ENCODE measurements at regions not wholly inside any gene's neighbourhood (a gene's known extent, or its start where the extent isn't known, plus 50 kb on each side); places are given as distances from the start of the nearest gene placed in this dataset.

- 82 to 87% (median 84%) methylated on average over 1 to 7 of the region's 7 CpGs for WGBS, 4 donors
- Histone ChIP-seq H3K27ac (no peak overlapping the region), H3K9me3 (replicated peaks in 1 of 3) (no peaks in the 10 kb centered on the region), H3K4me1 (replicated peaks in 1 of 2) (no peaks in the 10 kb centered on the region), H3K4me3 (no peak overlapping the region), H3K27me3 (no peaks in the 10 kb centered on the region), H3K36me3 (replicated peaks in 1 of 2) (no peaks in the 10 kb centered on the region)
- DNase-seq = peak in 1 of 7 donors; percentile 18
- intact Hi-C loops (cut with DNase I) = no loop called here
- TF ChIP-seq, protein P1, sequence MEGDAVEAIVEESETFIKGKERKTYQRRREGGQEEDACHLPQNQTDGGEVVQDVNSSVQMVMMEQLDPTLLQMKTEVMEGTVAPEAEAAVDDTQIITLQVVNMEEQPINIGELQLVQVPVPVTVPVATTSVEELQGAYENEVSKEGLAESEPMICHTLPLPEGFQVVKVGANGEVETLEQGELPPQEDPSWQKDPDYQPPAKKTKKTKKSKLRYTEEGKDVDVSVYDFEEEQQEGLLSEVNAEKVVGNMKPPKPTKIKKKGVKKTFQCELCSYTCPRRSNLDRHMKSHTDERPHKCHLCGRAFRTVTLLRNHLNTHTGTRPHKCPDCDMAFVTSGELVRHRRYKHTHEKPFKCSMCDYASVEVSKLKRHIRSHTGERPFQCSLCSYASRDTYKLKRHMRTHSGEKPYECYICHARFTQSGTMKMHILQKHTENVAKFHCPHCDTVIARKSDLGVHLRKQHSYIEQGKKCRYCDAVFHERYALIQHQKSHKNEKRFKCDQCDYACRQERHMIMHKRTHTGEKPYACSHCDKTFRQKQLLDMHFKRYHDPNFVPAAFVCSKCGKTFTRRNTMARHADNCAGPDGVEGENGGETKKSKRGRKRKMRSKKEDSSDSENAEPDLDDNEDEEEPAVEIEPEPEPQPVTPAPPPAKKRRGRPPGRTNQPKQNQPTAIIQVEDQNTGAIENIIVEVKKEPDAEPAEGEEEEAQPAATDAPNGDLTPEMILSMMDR (IDR thresholded peaks at IDR 0.05) = no peak
- TF ChIP-seq POLR2A (IDR thresholded peaks at IDR 0.05) = no peak
These were observed 78.9 kb upstream of the SLC22A11 start for GRCh38 chr11:64476881-64477280.

- intact Hi-C loops (cut with DNase I) = no loop called here
These were observed 78.1 kb upstream of the SLC22A11 start for GRCh38 chr11:64477675-64478074.

GRCh38 chr11:64482588-64482987, 73.2 kb upstream of the SLC22A11 start:
- Histone ChIP-seq H3K27me3 (peaks cover 8% of the 10 kb centered on the region), H3K36me3 (replicated peaks in 1 of 2) (no peaks in the 10 kb centered on the region), H3K27ac (no peak overlapping the region), H3K4me1 (replicated peaks in 1 of 2) (no peaks in the 10 kb centered on the region), H3K4me3 (no peak overlapping the region), H3K9me3 (replicated peaks in 1 of 3) (no peaks in the 10 kb centered on the region)
- intact Hi-C loops (cut with DNase I) = loop anchor here in 1 of 2 donors (10.0 kb wide), 1 partner anchor 172 kb away; no protein-coding TSS in a partner anchor
- no peak for DNase-seq
- TF ChIP-seq, protein P1 (IDR thresholded peaks at IDR 0.05) = no peak
- TF ChIP-seq POLR2A (IDR thresholded peaks at IDR 0.05) = no peak
- WGBS, 4 donors = 53 to 61% (median 55%) methylated on average over 4 of the region's 4 CpGs

More at GRCh38 chr11:64477675-64478074, 78.1 kb upstream of the SLC22A11 start:
- Histone ChIP-seq H3K27me3 (no peaks in the 10 kb centered on the region), H3K9me3 (replicated peaks in 1 of 3) (no peaks in the 10 kb centered on the region), H3K4me3 (no peak overlapping the region), H3K36me3 (replicated peaks in 1 of 2) (no peaks in the 10 kb centered on the region), H3K4me1 (replicated peaks in 1 of 2) (no peaks in the 10 kb centered on the region), H3K27ac (no peak overlapping the region)
- peak in 1 of 7 donors; percentile 20 for DNase-seq
- 75 to 79% (median 78%) methylated on average over 9 to 11 of the region's 11 CpGs for WGBS, 4 donors
- TF ChIP-seq, protein P1 (IDR thresholded peaks at IDR 0.05) = no peak
- no peak for TF ChIP-seq POLR2A (IDR thresholded peaks at IDR 0.05)

DNA sequence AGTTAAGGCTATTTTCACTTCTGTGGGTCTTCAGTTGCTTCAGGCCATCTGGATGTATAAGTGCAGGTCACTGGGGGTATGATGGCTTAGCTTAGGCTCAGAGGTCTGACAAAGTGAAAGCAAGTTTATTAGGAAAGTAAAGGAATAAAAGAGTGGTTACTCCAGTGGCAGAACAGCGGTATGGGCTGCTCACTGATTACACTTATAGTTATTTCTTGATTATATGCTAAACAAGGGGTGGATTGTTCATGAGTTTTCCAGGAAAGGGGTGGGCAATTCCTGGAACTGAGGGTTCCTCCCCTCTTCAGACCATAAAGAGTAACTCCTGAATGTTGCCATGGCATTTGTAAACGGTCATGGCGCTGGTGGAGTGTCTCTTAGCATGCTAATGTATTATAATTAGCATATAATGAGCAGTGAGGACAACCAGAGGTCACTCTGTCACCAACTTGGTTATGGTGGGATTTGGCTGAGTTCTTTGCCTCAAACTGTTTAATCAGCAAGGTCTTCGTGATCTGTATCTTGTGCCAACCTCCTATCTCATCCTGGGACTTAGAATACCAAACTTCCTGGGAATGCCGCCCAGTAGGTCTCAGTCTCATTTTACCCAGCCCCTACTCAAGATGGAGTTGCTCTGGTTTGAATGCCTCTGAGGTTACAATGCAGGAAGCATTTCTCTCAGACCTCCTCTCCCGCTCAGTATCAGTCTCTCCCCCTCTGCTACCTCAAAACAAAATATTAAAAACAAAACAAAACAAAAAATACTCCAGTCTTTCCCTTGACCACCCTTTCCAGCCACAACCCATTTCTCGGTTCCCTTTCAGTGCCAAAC, 71.3 kb upstream of the SLC22A11 start:
- TF ChIP-seq, protein P1 (IDR thresholded peaks at IDR 0.05) = no peak
- no peak for TF ChIP-seq POLR2A (IDR thresholded peaks at IDR 0.05)
- H3K27me3 ChIP-seq = peaks cover 12% of the 10 kb centered on the region
- intact Hi-C loops (cut with DNase I) = loop anchor here in 1 of 2 donors (10.0 kb wide), 1 partner anchor 170 kb away; no protein-coding TSS in a partner anchor
- no peaks in the 10 kb centered on the region for H3K9me3 ChIP-seq (replicated peaks in 1 of 3)
- H3K4me1 ChIP-seq (replicated peaks in 1 of 2) = no peaks in the 10 kb centered on the region
- no peak overlapping the region for H3K4me3 ChIP-seq
- no peak for DNase-seq
- WGBS, 4 donors = 69 to 74% (median 72%) methylated on average over 7 of the region's 7 CpGs
- no peaks in the 10 kb centered on the region for H3K36me3 ChIP-seq (replicated peaks in 1 of 2)
- H3K27ac ChIP-seq = no peak overlapping the region
